HCT116 (cell line): ENCODE measurements at regions not wholly inside any gene's neighbourhood (a gene's known extent, or its start where the extent isn't known, plus 50 kb on each side); places are given as distances from the start of the nearest gene placed in this dataset.

Experiments
- EZH2phosphoT487 ChIP-seq: fragments of 200-600 bp; IDR thresholded peaks from 2 replicates; pipeline ENCODE4 v1.6.1; 2018; ENCODE audit warnings: antibody characterized with exemption, borderline replicate concordance
- POLR2A ChIP-seq: IDR thresholded peaks from 2 replicates; pipeline ENCODE4 v1.7.0; 2011; ENCODE audit warnings: borderline replicate concordance; ENCODE audit not compliant: insufficient read depth, insufficient read length; ENCODE audit errors: extremely low read depth
- POLR2AphosphoS5 ChIP-seq: IDR thresholded peaks from 2 replicates; pipeline ENCODE4 v1.6.1; 2011; ENCODE audit warnings: mild to moderate bottlenecking, low read depth, low read length, moderate library complexity
- SP1 ChIP-seq: IDR thresholded peaks from 2 replicates; pipeline ENCODE4 v1.6.1; 2012; ENCODE audit warnings: low read depth
- TF ChIP-seq, protein P1 (sequence below), 3 experiments: fragments of 200-600 bp in 1 of 3; sonication (generic) in 1 of 3; IDR thresholded peaks in 2 of 3; conservative IDR thresholded peaks in 1 of 3; 2 replicates each; pipeline ENCODE4 v1.5.1; 2012 to 2017; ENCODE audit warnings: low read depth in 2 of 3, low read length in 2 of 3, antibody characterized with exemption in 1 of 3, borderline replicate concordance in 1 of 3, control low read depth in 1 of 3, mild to moderate bottlenecking in 1 of 3, mixed read lengths in 1 of 3, mixed run types in 1 of 3, moderate library complexity in 1 of 3; ENCODE audit not compliant: insufficient read depth in 1 of 3

DNA sequence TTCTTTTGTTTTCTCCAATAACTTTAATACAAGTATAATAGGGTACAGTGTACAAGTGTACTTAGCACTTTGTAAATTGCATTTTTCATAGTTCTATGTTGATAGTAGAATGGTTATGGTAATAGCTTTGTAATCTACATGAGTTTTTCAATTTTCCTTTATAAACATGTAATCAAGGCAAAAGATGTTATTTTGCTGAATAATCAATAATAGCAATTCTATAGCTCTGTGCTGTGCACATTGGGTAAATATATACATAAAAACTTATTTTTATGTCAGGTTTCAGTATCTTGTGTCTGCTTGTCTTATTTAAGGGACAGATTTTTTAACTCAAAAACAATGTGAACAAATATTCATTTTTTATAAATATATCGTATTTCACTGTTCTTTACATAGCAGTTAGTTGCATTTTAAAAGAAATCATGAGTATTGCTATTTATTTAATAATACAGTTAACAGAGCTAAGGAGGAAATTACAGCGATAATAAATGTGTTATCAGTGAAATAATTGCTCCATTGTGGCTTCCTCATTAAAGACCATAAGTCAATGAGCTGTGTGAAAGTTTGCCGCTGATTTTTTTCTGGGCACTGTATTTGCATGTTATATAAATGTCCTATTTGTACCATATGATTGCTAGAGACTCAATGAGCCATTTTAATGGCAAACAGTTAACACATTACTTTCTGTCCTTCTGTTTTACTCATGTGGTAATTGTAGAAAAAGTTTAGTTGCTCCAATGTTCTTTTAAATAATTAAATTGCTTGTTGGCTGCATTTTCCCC is 214.6 kb upstream of the STAC start:
- TF ChIP-seq POLR2AphosphoS5 (no peak), POLR2A (no peak), SP1 (no peak), EZH2phosphoT487 (no peak)
- TF ChIP-seq, protein P1, sequence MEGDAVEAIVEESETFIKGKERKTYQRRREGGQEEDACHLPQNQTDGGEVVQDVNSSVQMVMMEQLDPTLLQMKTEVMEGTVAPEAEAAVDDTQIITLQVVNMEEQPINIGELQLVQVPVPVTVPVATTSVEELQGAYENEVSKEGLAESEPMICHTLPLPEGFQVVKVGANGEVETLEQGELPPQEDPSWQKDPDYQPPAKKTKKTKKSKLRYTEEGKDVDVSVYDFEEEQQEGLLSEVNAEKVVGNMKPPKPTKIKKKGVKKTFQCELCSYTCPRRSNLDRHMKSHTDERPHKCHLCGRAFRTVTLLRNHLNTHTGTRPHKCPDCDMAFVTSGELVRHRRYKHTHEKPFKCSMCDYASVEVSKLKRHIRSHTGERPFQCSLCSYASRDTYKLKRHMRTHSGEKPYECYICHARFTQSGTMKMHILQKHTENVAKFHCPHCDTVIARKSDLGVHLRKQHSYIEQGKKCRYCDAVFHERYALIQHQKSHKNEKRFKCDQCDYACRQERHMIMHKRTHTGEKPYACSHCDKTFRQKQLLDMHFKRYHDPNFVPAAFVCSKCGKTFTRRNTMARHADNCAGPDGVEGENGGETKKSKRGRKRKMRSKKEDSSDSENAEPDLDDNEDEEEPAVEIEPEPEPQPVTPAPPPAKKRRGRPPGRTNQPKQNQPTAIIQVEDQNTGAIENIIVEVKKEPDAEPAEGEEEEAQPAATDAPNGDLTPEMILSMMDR (IDR thresholded peaks at IDR 0.05 in 2 of 3, conservative IDR thresholded peaks at IDR 0.05 in 1 of 3; ENCODE audit: borderline replicate concordance in 1 of 3, insufficient read depth in 1 of 3, low read depth in 2 of 3, low read length in 2 of 3) = no peak
